Neutrophil (primary cell): ENCODE measurements at regions not wholly inside any gene's neighbourhood (a gene's known extent, or its start where the extent isn't known, plus 50 kb on each side); places are given as distances from the start of the nearest gene placed in this dataset.
"Not testable (repeated sequence)": the region's sequence is repeated elsewhere in the genome, so short reads cannot be mapped to it uniquely, and the experiment has no call there.

Experiments used
- H3K27ac ChIP-seq: fragments of 200-600 bp; sonication (generic); 2 replicates; pipeline ENCODE4 v1.5.1; 2016; ENCODE audit warnings: mild to moderate bottlenecking, moderate library complexity
- H3K27me3 ChIP-seq: fragments of 200-600 bp; sonication (generic); 2 replicates; pipeline ENCODE4 v1.6.0; 2016; ENCODE audit warnings: mild to moderate bottlenecking
- H3K36me3 ChIP-seq: fragments of 200-600 bp; sonication (generic); 2 replicates; pipeline ENCODE4 v1.5.1; 2017
- H3K4me1 ChIP-seq, 2 experiments: fragments of 200-600 bp in 1 of 2; sonication (generic) in 1 of 2; 1 replicate in 1 of 2; 2 replicates in 1 of 2; pipeline versions ENCODE4 v1.5.1 to v1.6.1; 2013 to 2016; ENCODE audit warnings: low read depth in 1 of 2, low read length in 1 of 2, mild to moderate bottlenecking in 1 of 2, moderate library complexity in 1 of 2; ENCODE audit not compliant: control insufficient read depth in 1 of 2, insufficient read depth in 1 of 2
- H3K4me3 ChIP-seq, 2 experiments: fragments of 200-600 bp in 1 of 2; sonication (generic) in 1 of 2; 1 replicate in 1 of 2; 2 replicates in 1 of 2; pipeline ENCODE4 v1.5.1; 2013 to 2016; ENCODE audit warnings: low read depth in 1 of 2, low read length in 1 of 2, mild to moderate bottlenecking in 1 of 2, moderate library complexity in 1 of 2
- H3K9me3 ChIP-seq: fragments of 200-600 bp; sonication (generic); 2 replicates; pipeline ENCODE4 v1.5.1; 2016
- TF ChIP-seq, protein P1 (sequence below): fragments of 200-600 bp; sonication (generic); IDR thresholded peaks from 2 replicates; pipeline ENCODE4 v1.5.1; 2016; ENCODE audit warnings: antibody characterized with exemption

DNA sequence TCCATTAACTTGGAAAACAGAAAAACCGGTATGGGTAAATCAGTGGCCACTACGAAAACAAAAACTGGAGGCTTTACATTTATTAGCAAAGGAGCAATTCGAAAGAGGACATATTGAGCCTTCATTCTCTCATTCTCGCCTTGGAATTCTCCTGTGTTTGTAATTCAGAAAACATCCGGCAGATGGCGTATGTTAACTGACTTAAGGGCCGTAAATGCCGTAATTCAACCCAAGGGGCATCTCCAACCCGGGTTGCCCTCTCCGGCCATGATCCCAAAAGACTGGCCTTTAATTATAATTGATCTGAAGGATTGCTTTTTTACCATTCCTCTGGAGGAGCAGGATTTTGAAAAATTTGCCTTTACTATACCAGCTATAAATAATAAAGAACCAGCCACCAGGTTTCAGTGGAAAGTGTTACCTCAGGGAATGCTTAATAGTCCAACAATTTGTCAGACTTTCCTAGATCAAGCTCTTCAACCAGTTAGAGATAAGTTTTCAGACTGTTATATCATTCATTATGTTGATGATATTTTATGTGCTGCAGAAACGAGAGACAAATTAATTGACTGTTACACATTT, 160.9 kb downstream of the GPX5 start:
- not testable (repeated sequence) for H3K36me3 ChIP-seq, H3K27ac ChIP-seq, H3K4me3 ChIP-seq, H3K4me1 ChIP-seq, H3K9me3 ChIP-seq
- peaks cover 100% of the 10 kb centered on the region for H3K27me3 ChIP-seq
- TF ChIP-seq, protein P1, sequence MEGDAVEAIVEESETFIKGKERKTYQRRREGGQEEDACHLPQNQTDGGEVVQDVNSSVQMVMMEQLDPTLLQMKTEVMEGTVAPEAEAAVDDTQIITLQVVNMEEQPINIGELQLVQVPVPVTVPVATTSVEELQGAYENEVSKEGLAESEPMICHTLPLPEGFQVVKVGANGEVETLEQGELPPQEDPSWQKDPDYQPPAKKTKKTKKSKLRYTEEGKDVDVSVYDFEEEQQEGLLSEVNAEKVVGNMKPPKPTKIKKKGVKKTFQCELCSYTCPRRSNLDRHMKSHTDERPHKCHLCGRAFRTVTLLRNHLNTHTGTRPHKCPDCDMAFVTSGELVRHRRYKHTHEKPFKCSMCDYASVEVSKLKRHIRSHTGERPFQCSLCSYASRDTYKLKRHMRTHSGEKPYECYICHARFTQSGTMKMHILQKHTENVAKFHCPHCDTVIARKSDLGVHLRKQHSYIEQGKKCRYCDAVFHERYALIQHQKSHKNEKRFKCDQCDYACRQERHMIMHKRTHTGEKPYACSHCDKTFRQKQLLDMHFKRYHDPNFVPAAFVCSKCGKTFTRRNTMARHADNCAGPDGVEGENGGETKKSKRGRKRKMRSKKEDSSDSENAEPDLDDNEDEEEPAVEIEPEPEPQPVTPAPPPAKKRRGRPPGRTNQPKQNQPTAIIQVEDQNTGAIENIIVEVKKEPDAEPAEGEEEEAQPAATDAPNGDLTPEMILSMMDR, result peak; percentile 76

GRCh38 chr6:28687309-28687981, 161.8 kb downstream of the GPX5 start:
- not testable (repeated sequence) for H3K27ac ChIP-seq, H3K9me3 ChIP-seq, H3K36me3 ChIP-seq, H3K4me1 ChIP-seq, H3K4me3 ChIP-seq
- H3K27me3 ChIP-seq, result peaks cover 100% of the 10 kb centered on the region

- peaks cover 100% of the 10 kb centered on the region for H3K27me3 ChIP-seq
- not testable (repeated sequence) for H3K4me1 ChIP-seq, H3K4me3 ChIP-seq, H3K36me3 ChIP-seq, H3K27ac ChIP-seq, H3K9me3 ChIP-seq
Observed at GRCh38 chr6:28691991-28692390, 166.3 kb downstream of the GPX5 start.

DNA sequence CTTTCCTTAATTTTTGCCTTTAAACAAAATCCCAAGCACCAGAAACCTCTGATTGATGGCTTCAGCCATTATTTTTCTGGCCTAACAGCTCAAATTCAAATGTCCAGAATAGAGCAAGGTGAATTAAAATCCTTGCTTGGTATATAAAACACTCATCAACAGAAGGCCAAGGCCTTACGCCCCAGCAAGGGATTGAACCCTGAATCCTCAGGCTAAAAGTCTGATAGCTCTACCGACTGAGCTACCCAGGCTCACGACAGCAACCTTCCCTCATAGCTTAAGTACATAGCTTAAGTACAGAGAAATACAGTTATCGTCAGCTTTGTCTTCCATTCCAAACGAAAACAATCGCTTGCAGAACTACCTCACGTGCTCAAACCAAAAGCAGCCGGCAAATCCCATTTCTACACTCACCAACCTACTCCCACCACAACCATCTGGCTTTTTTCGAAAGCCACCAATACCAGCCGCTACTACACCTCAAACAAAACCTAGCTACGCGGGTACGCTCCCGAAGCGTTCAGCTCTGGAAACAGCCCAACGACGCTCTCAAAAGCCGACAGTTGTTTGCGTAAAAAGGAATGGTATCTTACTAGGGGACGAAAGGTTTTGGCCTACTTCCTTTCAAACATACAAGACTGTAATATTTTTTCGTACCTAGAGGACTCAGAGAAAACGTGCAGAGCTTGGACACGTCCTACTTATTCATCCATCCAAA, 167.5 kb downstream of the GPX5 start:
- TF ChIP-seq, protein P1, result no peak
- peaks cover 100% of the 10 kb centered on the region for H3K27me3 ChIP-seq
- no peaks in the 10 kb centered on the region for H3K9me3 ChIP-seq
- H3K27ac ChIP-seq, result no peak overlapping the region
- no peaks in the 10 kb centered on the region for H3K36me3 ChIP-seq
- no peaks in the 10 kb centered on the region for H3K4me1 ChIP-seq
- no peak overlapping the region for H3K4me3 ChIP-seq

DNA sequence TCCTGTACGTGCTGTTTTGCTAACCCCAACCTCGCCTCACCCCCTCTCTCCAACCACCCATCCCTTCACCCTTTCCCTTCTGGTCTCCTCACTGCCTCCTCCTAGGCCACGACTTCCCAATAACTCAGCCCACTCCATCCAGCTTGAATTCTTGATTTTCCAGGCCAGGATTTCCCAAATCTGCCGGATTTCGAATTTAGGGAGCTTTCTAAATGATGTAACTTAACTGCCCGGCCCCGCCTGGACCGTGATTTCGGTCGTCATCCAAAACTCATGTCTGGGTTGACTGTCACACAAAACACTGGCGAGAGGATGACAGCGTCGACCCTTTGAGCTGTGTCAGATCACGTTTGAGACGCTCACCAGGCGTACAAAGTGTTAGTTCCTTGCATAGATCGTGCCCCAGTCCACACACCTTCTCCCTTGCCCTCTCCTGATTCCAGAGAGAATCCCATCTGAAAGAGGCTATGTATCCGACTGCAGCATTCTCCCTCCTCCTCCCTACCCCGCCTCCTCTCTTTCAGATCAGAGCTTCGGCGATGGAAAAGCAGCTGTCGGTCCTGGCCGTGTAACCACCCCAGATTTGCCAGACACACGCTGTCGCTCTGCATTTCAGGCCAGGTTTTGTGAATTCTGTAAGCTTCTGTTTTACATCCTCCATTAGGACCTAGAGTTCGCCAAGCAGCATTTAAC, 168.2 kb downstream of the GPX5 start:
- H3K4me1 ChIP-seq, result no peaks in the 10 kb centered on the region
- H3K4me3 ChIP-seq, result no peak overlapping the region
- no peaks in the 10 kb centered on the region for H3K9me3 ChIP-seq
- TF ChIP-seq, protein P1, result no peak
- H3K36me3 ChIP-seq, result no peaks in the 10 kb centered on the region
- H3K27ac ChIP-seq, result no peak overlapping the region
- peaks cover 94% of the 10 kb centered on the region for H3K27me3 ChIP-seq

GRCh38 chr6:28695715-28696114, 170.0 kb downstream of the GPX5 start:
- Histone ChIP-seq H3K4me3 (no peak overlapping the region), H3K27me3 (peaks cover 93% of the 10 kb centered on the region), H3K27ac (no peak overlapping the region), H3K9me3 (no peaks in the 10 kb centered on the region), H3K4me1 (no peaks in the 10 kb centered on the region), H3K36me3 (no peaks in the 10 kb centered on the region)
- TF ChIP-seq, protein P1, result no peak
